Type B pancreatic cell (in vitro differentiated cells): ENCODE measurements at regions not wholly inside any gene's neighbourhood (a gene's known extent, or its start where the extent isn't known, plus 50 kb on each side); places are given as distances from the start of the nearest gene placed in this dataset.

Experiments used
- DNase-seq: peaks from one replicate; pipeline ENCODE4 v3.0.0; 2021; ENCODE audit warnings: mixed read lengths; ENCODE audit not compliant: unreplicated experiment; ENCODE audit errors: extremely low spot score
- H3K27ac Mint-ChIP-seq: 2 replicates; pipeline ENCODE4 v1.8.0; 2021; ENCODE audit warnings: mild to moderate bottlenecking, mixed read lengths
- H3K27me3 Mint-ChIP-seq: 2 replicates; pipeline ENCODE4 v1.8.0; 2021; ENCODE audit warnings: mixed read lengths
- H3K36me3 Mint-ChIP-seq: 2 replicates; pipeline ENCODE4 v1.8.0; 2021; ENCODE audit warnings: mixed read lengths
- H3K4me1 Mint-ChIP-seq: one replicate; pipeline ENCODE4 v1.8.0; 2021; ENCODE audit warnings: mixed read lengths; ENCODE audit not compliant: unreplicated experiment
- H3K4me3 Mint-ChIP-seq: 2 replicates; pipeline ENCODE4 v1.8.0; 2021; ENCODE audit warnings: mild to moderate bottlenecking, mixed read lengths
- H3K9me3 Mint-ChIP-seq: 2 replicates; pipeline ENCODE4 v1.8.0; 2021; ENCODE audit warnings: mixed read lengths
- TF ChIP-seq, protein P1 (sequence below): fragments of 200-600 bp; sonication (generic); conservative IDR thresholded peaks from 2 replicates; pipeline ENCODE4 v1.5.0; 2021; ENCODE audit warnings: antibody characterized with exemption, mild to moderate bottlenecking

DNA sequence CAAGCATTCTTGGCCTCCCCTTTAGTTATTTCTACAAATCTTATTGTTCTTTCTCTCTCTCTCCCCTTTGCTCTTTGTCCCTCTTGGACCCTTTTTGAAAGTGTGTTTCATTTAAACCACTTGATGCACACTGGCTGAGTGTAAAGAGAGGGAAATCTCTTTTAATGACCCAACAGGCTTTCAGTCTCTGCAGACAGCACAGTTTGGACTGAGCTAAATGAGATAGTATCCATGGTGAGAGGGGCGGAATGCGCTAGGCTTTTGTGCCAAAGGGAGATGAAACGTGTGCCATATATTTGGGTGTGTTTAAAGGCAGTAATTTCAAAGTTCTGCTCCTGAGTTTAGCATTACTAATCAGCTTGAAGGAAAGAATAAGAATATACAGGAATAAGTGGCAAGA lies 184.9 kb downstream of the PCSK1 start:
- no peak for DNase-seq
- Mint-ChIP-seq H3K27ac (no peak overlapping the region), H3K4me3 (no peak overlapping the region), H3K36me3 (no peaks in the 10 kb centered on the region), H3K9me3 (no peaks in the 10 kb centered on the region), H3K4me1 (peaks cover 14% of the 10 kb centered on the region), H3K27me3 (peaks cover 3% of the 10 kb centered on the region)
- TF ChIP-seq, protein P1, sequence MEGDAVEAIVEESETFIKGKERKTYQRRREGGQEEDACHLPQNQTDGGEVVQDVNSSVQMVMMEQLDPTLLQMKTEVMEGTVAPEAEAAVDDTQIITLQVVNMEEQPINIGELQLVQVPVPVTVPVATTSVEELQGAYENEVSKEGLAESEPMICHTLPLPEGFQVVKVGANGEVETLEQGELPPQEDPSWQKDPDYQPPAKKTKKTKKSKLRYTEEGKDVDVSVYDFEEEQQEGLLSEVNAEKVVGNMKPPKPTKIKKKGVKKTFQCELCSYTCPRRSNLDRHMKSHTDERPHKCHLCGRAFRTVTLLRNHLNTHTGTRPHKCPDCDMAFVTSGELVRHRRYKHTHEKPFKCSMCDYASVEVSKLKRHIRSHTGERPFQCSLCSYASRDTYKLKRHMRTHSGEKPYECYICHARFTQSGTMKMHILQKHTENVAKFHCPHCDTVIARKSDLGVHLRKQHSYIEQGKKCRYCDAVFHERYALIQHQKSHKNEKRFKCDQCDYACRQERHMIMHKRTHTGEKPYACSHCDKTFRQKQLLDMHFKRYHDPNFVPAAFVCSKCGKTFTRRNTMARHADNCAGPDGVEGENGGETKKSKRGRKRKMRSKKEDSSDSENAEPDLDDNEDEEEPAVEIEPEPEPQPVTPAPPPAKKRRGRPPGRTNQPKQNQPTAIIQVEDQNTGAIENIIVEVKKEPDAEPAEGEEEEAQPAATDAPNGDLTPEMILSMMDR: no peak

DNA sequence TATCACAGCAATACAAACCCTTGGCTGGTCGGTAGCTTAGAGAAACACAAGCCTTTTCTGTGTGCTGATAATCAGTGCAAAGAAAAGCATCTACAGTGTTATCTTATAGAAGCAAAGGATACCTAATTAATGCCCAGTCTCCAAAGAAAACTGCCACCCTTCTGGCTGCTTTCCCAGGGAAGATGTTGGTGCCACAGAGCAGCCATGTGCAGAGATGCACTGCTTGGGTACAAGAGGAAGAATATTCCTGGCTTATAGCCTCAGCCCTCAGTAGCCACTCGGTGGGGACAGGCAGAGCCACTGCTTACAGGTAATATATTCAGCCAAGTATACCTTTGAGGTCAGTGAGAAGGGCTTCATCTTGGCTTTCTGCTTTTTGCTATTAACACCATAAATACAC lies 185.3 kb downstream of the PCSK1 start:
- H3K27ac Mint-ChIP-seq: no peak overlapping the region
- H3K27me3 Mint-ChIP-seq: peaks cover 3% of the 10 kb centered on the region
- H3K36me3 Mint-ChIP-seq: no peaks in the 10 kb centered on the region
- TF ChIP-seq, protein P1: no peak
- DNase-seq: no peak
- H3K4me3 Mint-ChIP-seq: no peak overlapping the region
- no peaks in the 10 kb centered on the region for H3K9me3 Mint-ChIP-seq
- H3K4me1 Mint-ChIP-seq: peaks cover 14% of the 10 kb centered on the region

DNA sequence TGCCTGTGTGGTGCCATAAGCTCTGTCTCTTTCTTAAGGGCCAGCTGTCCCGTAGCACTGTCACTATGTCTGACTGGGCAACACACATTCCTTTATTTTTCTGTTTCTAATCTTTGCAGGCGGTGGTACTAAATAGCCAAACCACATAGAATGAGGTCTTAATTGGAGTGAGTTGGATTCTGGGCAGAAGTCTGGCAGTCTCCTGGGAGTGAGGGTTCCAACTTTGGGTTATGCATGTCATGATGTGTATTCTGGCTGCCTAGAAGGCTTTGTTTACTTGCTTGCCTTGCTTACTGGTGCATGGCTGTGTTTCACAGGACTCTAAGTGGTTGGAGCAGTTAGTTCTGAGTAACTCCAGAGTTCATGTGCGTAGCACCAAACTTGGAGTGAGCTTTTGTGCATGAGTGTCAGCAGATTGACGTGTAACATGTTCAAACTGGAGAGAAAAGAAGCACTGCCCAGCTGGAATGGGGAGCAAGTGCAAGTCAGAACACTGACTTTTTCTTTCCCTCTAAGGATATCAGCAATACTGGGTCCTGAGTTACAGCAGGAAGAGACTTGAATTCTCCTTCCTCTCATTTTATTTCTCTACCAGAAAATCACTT lies 185.8 kb downstream of the PCSK1 start:
- Mint-ChIP-seq H3K27ac (no peak overlapping the region), H3K27me3 (peaks cover 3% of the 10 kb centered on the region), H3K9me3 (no peaks in the 10 kb centered on the region), H3K4me3 (no peak overlapping the region), H3K36me3 (no peaks in the 10 kb centered on the region), H3K4me1 (peaks cover 14% of the 10 kb centered on the region)
- TF ChIP-seq, protein P1: no peak
- DNase-seq: no peak

DNA sequence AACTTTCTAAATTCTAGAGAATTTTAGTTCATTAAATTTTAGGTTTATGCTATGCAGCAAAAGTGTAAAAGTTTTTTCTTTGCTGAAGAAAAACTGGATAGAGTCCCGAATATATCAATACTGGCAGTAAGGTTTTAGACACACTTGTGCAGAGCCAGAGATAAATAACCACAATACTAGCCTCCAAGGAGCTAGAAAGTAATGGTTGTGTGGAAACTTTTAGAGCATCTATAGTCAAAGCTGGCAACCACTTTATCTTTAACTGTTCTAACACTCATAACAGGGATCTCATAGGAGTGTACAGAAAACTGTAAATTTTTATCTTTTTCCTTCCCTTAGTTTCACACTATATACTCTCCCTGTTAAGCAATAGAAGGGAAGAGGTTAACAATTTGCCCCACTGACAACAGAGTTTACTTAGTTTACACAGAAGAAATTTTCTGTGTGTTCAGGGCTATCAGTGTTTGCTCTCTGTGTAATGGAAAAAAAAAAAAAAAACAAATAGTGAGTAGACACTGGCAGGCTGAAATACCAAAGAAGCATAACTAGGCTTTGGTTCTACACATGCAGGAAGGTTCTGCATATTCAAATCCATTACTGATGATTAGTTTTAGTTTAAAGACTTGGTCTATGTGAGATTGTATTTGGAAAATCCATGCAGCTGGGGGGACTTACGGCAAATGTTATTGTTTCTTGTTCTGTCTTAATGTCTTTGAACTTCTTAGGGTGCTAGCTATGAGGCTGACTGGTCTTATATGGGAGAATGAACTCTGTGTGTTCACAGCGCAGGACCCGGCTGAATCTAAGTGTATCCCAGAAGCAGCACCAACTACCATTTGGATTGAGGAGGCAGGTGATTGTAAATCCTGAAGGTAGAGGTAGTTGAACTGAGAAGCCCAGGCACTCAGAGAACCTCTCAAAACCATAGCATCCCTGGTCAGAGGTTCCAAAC lies 187.6 kb downstream of the PCSK1 start:
- TF ChIP-seq, protein P1: no peak
- Mint-ChIP-seq H3K27me3 (peaks cover 3% of the 10 kb centered on the region), H3K4me3 (no peak overlapping the region), H3K9me3 (no peaks in the 10 kb centered on the region), H3K27ac (no peak overlapping the region), H3K36me3 (no peaks in the 10 kb centered on the region), H3K4me1 (peaks cover 14% of the 10 kb centered on the region)
- no peak for DNase-seq

DNA sequence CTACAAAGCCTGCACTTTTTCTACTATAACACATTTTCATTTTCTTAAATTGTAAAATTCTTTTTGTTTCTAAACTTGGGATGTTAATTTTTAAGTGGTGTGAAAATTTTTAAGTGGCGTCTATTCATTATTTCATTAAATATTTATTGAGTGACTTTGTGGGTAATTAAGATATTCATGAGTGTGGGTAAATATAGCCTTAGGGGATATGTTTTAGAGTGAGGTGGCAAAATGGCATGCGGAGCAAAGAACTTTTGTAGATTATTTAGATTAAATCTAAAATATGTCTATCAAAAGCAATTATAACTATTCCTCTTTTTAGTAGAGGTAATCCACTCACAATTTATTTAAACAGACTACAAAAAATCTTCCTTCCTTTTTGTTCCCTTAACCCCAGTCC lies 188.4 kb downstream of the PCSK1 start:
- Mint-ChIP-seq H3K9me3 (no peaks in the 10 kb centered on the region), H3K4me3 (no peak overlapping the region), H3K4me1 (peaks cover 14% of the 10 kb centered on the region), H3K36me3 (no peaks in the 10 kb centered on the region), H3K27me3 (peaks cover 3% of the 10 kb centered on the region), H3K27ac (no peak overlapping the region)
- TF ChIP-seq, protein P1: no peak
- DNase-seq: no peak
